ENCODE measurements at regions not wholly inside any gene's neighbourhood (a gene's known extent, or its start where the extent isn't known, plus 50 kb on each side); places are given as distances from the start of the nearest gene placed in this dataset.
"Not testable (repeated sequence)": the region's sequence is repeated elsewhere in the genome, so short reads cannot be mapped to it uniquely, and the experiment has no call there.

DNA sequence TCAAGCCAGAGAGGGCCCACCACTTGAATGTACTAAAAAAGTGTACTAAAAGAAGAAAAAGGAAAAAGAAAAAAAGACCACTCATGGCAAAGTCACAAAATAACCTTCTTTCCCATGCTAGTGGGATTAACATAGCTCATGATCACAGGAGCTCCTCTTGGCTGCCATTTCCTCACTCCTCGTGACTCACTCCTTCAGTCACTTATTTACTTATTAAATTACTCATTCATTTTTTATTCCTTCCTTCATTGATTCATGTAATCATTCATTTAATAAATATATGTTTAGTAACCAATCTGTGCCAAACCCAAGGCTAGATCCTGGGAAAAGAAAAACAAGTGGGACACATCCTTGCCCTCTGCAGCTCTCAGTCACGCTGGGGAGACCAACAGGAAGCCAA lies 300.5 kb downstream of the INSIG2 start:
- no peak for DNase-seq (ENCODE audit: low read depth in 2 of 2)

DNA sequence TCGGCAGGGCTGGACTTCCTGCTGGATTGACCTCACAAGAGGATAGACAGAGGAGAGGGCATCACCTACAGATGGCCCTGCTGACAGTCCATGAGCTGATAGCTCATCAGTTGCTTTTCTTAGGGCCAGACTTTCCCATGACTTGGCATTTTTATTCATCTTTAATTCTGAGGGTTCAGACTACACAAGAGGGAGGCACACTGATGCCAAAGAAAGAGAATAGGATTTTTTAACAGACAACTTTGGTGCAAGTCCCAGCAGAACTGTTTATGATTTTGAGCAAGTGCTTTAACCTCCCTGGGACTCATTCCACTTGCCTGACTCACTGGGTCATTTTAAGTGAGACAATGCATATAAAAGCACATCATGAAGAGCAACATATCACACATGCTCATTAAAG lies 299.2 kb downstream of the INSIG2 start:
- DNase-seq (ENCODE audit: low read depth in 2 of 2) = no peak

DNA sequence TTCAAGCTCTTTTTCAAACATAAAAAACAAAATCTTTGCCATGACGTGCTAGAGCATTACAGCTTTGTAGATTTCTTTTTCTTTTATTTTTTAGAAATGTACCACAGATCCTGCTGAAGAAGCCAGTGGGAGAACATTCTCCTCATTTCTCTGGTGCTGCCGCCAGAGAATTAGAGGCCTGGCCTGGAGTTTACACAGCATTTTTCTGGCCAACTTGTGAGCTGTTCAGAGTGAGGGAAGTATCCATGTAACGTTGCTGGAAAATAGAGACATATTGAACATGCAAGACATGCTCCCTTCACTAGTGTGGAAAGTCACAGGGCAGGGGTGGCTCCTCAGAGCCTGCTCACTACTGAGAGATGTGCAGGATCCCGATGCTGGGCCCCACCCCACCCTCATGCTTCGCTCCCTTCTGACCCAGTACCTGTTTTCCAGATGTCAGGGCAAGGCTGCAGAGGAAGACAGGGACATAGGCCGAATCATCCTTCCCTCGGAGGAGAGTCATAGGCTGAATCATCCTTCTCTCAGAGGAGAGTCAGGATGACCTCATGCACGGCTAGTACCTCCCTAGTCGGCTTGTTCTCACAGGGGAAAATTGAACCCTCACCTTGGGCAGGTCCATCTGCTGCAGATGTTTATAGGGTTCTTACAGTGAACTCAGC lies 298.5 kb downstream of the INSIG2 start:
- DNase-seq (ENCODE audit: low read depth in 2 of 2) = no peak

DNA sequence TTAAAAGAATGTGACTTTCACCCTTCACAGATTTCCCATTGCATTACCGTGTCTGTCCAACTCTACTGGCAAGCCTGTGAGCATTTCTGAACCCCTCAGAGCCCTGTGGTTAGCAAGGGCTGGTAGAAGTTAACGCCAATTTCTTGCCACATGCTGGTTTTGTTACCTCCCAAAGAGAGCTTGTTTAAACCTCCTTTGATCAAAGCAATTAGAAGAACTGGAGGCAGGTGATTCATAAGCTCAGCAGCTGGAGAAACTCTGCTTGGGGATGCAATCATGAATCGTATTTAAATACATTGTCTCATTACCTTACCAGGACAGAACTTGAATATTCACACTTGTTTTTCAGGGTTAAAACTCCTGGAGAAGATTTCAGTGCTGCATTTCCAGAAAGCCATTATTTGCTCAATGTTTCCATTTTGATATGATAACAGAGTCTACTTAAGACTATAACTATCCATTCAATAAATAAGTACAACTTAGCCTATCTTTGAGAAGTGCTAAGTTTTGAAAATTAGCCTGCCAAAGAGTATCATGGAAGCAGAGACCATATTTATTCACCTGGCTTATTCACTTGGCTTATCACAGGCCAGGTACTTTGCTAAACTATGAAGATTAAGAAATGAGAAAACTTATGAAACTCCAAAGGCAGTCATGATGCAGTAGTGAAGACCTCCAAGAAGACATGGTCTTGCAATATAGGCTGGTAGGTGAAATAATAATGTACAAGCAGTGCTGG lies 292.8 kb downstream of the INSIG2 start:
- no peak for DNase-seq (ENCODE audit: low read depth in 2 of 2)

DNA sequence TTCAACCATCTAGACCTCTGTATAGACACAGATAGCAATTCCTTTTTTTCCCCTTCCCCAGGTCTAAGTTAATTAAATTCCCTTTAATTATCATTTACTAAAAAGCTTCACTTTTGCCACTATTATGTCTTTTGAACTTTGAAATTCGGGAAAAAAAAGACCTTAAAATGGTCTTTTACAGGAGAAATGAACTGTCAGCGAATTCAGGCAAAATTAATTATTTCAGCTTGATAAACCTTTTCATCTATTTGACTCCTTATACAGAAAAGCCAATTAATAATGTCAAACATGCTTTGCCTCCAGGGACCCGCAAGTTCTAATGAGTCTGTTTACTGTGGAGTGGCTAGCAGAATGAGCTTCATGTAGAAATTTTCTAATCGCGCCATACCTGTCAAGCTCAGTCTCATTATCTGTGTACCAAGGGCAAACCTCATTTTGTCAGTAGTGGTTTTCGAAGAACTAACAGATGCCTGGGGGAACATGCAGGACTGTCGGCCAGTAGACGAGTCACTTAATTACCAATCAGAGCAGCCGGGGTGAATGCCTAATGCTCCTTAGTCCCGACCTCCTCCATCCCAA lies 287.7 kb downstream of the INSIG2 start:
- no peak for DNase-seq (ENCODE audit: low read depth in 2 of 2)

DNA sequence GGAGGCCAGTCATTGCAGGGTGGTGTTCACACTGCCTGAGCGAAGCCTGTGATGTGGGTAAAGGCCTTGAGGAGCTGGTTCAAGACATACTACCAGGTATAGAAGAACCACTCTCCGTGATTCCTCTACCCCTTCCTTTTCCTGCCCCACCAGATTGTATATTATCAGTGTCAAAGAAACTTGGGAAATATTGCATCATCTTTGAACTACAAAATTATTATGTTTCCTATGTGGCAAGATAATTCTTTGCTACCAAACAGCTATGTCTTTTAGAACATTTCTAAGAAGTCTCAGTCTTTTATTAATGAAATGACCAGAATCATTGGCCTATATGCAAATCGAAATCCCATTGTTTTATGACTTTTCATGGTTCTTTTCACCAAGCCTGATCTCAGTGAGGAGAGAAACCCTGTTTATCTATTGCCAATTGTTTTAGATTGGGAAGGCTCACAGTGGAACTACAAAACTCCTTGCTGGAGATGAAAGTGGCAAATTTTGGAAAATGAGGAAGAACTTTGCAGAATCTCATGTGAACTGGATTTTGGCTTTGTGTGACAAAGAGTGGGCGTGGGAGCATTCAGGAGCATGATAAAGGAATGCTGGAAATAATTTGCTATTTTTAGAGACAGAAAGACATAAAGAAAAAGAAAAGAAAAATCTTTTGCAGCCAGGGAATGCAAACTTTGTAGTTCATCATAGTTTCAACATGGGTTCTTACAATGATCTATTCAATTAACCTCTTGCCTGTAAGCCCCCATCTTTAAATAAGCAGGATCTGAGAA lies 286.9 kb downstream of the INSIG2 start:
- DNase-seq (ENCODE audit: low read depth in 2 of 2) = no peak

DNA sequence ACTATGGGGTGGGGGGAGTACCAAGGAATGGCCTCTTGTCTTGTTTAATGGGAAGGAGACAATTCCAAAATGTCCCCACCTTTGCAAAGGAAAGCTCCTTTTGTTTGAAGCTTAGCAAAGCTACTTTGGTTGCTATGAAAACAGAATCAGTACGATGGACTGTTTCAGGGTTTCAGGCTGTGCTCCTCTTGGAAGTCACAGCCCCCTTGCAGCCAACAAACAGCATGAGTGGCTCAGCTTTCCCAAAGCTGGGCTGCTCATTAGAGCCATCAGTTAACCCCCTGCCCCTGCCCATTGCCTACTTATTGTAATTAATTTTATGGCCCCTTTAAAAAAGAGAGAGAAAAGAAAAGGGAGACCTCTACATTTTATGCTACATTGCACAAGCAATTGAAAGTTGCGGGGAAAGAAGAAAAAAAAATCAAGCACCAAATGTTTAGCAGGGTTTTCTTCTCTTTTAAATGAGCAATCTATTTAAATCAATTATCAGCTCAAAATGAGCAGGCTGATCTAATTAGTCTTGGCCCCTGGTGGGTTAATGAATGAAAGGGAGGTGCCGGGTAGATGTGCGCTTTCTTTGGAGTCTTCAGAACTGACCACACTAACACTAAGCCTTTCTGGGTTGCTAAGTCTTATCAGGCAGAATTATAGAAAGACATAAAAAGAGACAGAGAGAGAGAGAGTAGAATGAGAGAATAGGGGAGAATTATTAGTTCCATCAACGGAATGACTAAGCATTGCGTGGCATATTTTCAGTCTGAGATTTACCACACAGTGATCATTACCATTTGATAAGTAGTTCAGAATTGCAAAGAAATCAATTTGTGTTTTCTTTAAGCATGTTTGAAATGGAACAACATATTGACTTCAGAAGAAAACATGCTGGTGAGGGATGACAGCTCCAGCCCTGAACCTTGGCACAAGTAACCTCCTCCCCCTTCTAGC lies 284.9 kb downstream of the INSIG2 start:
- no peak for DNase-seq (ENCODE audit: low read depth in 2 of 2)

DNA sequence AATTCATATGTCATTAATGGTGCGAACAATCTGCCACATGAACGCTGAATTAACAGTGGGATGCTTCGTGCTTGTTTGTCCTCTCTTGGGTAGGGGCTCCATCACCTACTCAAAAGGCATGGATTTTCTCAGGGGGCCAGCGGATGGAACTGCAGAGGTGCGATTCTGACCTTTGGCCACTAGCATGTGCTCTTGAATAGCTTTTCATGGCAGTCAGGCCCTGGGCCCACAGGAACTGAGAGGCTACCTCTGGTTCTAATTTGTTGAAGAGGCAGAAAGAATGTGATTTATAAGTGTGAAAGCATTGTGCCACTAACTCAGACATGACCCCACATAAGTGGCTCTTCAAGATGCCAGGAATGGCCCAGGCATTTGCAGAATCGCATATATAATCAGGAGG lies 283.2 kb downstream of the INSIG2 start:
- no peak for DNase-seq (ENCODE audit: low read depth in 2 of 2)

DNA sequence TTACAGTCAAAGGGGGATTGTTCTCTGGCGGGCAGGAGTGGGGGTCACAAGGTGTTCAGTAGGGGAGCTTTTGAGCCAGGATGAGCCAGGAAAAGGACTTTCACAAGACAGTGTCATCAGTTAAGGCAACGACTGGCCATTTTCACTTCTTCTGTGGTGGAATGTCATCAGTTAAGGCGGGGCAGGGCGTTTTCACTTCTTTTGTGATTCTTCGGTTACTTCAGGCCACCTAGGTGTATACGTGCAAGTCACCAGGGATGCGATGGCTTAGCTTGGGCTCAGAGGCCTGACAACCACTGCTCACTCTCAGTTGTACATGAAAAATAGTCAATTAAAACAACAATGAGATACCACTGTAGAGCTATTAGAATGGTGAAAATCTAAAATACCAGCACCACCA lies 281.2 kb downstream of the INSIG2 start:
- not testable (repeated sequence) for DNase-seq (ENCODE audit: low read depth in 2 of 2)

DNA sequence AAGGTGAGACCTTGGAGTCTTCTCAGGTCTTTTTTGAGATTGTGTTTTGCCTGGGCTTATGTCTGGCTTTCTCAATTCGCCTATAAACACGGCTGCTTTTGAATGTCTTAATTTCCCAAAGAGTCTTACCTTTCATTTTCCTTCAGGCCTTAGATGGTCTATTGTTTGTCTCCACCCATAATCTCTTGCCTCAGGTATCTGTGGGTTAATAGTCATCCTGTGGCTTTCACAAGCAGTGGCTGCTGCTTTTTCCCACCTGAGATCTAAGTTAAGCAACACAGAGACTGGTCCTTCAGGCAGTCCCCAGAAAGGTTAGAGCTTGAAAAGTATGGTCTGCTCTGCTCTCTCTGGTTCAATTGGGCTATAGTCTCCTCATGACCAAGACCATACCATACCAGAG lies 275.3 kb downstream of the INSIG2 start:
- DNase-seq (ENCODE audit: low read depth in 2 of 2) = no peak

DNA sequence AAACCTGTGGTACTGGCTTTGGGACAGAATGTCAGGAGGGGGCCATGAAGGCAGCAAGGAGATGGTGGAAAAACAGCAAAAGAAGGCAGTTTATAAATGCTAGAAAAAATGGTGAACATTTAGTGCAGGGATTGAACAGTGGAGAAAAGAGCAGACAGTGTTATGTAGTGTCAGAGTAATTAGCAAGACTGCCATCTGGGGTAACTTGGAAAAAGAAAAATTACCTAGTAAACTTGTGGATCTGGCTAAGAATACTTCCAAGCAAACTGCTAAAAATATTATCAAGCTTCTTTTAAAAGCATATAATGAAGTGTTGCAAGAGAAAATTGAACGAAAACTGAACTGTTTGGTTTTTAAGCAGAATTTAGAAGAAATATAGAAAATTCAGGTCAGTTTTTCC lies 267.8 kb downstream of the INSIG2 start:
- no peak for DNase-seq (ENCODE audit: low read depth in 2 of 2)

DNA sequence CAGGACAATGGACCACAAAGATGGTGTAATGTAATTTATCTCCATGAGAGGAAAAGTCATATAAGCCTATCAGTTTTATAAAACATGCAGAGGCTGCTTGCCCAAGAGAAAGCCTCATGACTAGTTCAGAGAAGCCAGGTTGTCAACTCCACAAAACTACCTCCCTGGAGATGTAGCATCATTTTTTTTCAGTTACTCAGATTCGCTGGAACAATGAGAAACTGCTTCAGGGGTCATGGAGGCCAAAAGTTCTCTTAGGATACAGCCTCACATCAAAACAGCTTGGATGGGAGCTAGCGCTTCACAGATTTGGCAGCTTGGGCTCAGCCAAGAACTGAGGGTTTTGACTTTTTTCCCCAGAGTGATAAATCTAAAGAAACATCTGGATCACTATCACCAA lies 263.5 kb downstream of the INSIG2 start:
- DNase-seq (ENCODE audit: low read depth in 2 of 2) = no peak

DNA sequence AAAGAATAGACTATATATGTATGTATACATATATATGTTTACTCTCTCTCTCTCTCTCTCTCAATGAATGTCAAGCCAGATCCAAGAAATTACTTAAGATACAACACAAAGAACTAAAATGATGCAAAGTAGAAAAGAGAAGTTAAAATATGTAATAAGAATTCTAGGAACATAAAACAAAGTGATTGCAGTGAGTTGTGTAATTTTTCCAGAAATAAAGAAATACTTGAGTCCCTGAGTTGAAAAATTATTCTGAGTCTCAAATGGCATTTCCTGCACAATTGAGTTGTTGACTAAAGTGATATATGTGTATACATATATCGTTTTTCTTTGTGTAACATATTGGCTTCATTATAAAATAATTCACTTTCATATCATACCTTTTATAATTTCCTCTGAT lies 262.4 kb downstream of the INSIG2 start:
- no peak for DNase-seq (ENCODE audit: low read depth in 2 of 2)

DNA sequence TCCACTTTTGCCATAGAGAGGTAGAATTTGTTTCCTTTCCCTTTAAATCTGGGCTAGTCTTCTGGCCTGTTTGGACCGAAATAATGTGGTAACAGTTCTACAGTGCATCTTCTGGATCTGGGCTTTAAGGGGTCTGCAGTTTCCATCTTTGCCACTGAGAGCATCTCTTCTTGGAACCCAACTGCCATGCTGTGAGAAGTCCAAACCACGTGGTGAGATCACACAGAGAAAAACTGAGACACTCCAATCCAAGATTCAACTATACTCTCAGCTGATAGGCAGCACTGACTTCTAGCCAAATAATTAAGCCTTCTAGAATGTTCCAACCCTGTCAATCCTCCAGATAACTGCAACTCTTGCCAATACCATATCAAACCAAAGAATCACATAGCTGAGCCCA lies 261.1 kb downstream of the INSIG2 start:
- no peak for DNase-seq (ENCODE audit: low read depth in 2 of 2)

DNA sequence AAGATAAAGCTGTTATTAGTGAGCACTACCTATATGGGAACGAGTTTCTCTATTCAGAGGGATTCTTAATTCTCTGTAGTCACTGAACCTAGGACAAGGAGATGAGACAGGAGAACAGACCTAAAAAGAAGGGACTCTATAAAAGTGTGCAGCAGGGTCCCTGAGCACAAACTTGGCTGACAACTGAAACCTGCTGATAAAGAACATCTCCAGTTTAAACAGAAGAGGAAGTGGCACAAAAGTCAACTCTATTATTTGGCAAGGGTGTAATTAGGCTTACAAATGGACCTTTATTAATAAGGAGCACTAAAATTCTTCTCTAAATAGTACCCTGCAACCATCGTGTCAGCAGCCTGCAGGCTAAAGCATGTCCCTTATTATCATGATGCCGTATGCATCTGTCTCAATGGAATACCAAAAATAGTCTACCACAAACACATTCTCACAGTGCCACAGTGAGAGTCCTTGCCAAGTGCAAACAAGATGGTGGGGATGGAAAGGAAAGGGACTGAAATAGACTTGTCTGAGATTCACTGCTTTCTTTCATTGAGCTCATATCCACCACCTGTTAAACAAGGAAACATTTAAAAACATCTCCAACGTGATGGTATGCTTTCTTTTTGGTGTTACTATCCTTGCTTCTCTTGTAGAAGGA lies 260.2 kb downstream of the INSIG2 start:
- no peak for DNase-seq (ENCODE audit: low read depth in 2 of 2)

DNA sequence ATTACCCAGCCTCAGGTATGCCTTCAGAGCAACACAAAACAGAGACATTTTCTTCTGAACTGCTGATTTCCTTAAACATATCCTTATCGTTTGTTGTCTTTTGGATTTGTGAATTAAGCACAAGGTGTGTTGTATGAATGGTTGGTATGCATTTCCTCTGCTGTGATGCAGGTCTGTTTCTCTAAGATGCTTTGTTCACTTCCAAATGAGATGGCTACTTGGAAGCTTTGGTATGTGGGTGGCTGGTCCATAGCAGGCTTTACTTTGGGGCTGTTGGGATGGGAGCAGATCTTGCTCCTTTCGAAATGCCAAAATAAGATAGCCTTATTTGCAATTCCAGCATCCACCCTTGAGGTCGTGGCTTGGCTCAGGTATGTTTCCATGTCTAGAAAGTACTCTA lies 257.2 kb downstream of the INSIG2 start:
- DNase-seq (ENCODE audit: low read depth in 2 of 2) = no peak

DNA sequence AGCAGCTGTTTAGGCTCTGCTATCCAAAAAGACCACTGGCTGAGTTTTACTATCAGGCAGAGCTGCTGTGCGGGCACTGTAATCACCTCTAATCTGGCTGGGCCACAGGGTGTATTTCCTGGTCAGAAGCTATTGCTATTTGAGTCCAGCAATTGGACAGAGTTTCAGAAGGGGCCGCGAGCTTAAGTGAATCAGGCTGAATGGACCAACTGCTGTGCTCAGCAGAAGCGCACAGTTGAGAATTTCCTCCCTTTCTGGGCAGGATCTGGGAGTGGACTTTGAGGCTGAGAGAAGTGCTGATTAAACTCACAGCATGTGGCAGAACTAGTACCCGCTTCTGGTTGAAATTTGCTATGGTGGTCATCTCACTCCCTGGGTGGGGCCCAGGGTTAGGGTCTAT lies 251.8 kb downstream of the INSIG2 start:
- DNase-seq (ENCODE audit: low read depth in 2 of 2) = no peak

DNA sequence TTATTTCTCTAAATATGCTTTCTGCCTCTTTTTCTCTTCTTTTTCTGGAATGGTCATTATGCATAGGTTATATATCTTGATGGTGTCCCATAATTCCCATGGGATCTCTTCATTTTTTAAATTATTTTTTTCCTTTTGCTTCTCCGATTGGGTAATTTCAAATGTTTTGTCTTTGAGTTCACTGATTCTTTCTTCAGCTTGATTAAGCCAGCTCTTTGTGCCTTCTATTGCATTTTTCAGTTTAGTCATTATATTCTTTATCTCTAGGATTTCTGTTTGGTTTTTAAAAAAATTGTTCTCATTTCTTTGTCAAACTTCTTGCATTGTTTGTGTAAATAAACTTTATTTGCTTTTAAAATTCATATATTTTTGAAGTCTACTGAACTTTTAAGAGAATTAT lies 251.1 kb downstream of the INSIG2 start:
- DNase-seq (ENCODE audit: low read depth in 2 of 2) = no peak

DNA sequence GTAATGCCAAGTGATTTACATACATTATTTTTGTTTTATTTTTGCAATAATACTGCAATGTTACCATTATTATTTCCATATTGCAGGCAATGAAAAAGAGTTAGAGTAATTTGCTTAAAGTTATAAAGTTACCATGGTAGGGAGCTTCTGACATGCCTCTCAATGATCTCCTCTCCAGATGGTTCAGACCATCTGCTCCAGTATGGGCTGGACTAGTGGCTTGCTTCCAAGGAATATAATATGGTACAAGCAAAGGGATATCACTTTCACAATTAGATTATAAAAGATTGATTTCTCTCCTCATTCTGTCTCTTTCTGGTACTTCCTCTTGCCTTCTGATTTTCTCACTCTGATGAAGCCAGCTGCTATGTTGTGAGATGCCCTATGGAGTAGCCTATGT lies 245.4 kb downstream of the INSIG2 start:
- DNase-seq (ENCODE audit: low read depth in 2 of 2) = no peak

DNA sequence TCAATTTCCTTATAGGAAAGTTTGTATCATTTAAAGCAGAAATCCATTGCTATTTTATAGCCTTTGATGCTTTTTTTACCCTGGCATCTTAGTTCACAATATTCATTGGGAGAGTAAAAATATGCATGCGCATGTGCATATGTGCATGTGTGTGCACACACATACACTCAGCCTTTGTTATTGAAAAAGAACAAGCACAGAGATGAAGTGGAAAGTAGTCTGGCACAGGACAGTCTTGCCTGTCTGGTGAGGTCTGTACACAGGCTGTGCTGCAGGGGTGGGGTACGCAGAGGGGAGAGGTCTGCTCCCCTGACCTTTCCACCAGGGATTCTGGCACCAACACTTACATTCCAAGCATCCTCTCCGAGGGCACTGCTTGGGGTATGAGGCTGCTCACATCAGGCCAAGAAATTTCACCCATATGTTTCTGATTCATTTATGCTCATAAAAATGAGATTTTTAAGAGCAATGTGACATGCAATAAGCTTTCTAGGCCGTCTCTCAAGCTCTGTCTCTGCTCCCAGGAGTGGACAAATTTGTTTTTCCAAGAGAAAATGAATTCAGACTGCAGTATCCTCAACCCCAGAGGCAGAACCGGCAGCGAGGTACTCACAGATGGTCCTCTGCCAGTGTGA lies 237.2 kb downstream of the INSIG2 start:
- no peak for DNase-seq (ENCODE audit: low read depth in 2 of 2)

Data from stimulated activated CD8-positive, alpha-beta memory T cell treated with anti-CD3 and anti-CD28 coated beads, Interleukin-7, amount 100 ng/mL, for 4 hours (primary cell).